Fibroblast of skin of back (primary cell): ENCODE measurements at regions not wholly inside any gene's neighbourhood (a gene's known extent, or its start where the extent isn't known, plus 50 kb on each side); places are given as distances from the start of the nearest gene placed in this dataset.

ENCODE experiments used
- DNase-seq: peaks from one replicate; pipeline ENCODE4 v3.0.0-alpha.2; 2013

- DNase-seq, result no peak
These were observed 50.6 kb upstream of the TMEM244 start for GRCh38 chr6:129911732-129912131.
